HG03025 (cell line): ENCODE measurements at regions not wholly inside any gene's neighbourhood (a gene's known extent, or its start where the extent isn't known, plus 50 kb on each side); places are given as distances from the start of the nearest gene placed in this dataset.

ENCODE experiments used
- ATAC-seq: cut with Tn5 transposase; IDR thresholded peaks from one replicate; pipeline ENCODE4 v1.9.1; 2021; ENCODE audit warnings: mild to moderate bottlenecking, moderate library complexity; ENCODE audit not compliant: unreplicated experiment, low FRiP score

GRCh38 chr6:138004430-138005287, 102.6 kb downstream of the PERP start:
- no peak for ATAC-seq

- ATAC-seq = peak; percentile 51
Observed at GRCh38 chr6:138005846-138006245, 101.4 kb downstream of the PERP start.

- no peak for ATAC-seq
Observed at GRCh38 chr6:138007014-138007472, 100.2 kb downstream of the PERP start.

GRCh38 chr6:138008791-138009190, 98.4 kb downstream of the PERP start:
- ATAC-seq = no peak

- no peak for ATAC-seq
Observed at GRCh38 chr6:138011413-138011812, 95.8 kb downstream of the PERP start.

- no peak for ATAC-seq
Observed at GRCh38 chr6:138012682-138013081, 94.5 kb downstream of the PERP start.

GRCh38 chr6:138013959-138014358, 93.3 kb downstream of the PERP start:
- ATAC-seq = no peak

GRCh38 chr6:138017166-138017757, 90.0 kb downstream of the PERP start:
- ATAC-seq = no peak

GRCh38 chr6:138018297-138018696, 88.9 kb downstream of the PERP start:
- no peak for ATAC-seq

GRCh38 chr6:138025528-138025978, 81.7 kb downstream of the PERP start:
- no peak for ATAC-seq

- no peak for ATAC-seq
Observed at GRCh38 chr6:138026342-138026741, 80.9 kb downstream of the PERP start.

GRCh38 chr6:138028893-138029292, 78.3 kb downstream of the PERP start:
- ATAC-seq = no peak

GRCh38 chr6:138030872-138031271, 76.3 kb downstream of the PERP start:
- ATAC-seq = no peak

- ATAC-seq = no peak
Observed at GRCh38 chr6:138031417-138031816, 75.8 kb downstream of the PERP start.

GRCh38 chr6:138031850-138032249, 75.4 kb downstream of the PERP start:
- no peak for ATAC-seq

GRCh38 chr6:138032571-138032970, 74.6 kb downstream of the PERP start:
- ATAC-seq = no peak

GRCh38 chr6:138034229-138034628, 73.0 kb downstream of the PERP start:
- ATAC-seq = no peak

- no peak for ATAC-seq
Observed at GRCh38 chr6:138035070-138035469, 72.1 kb downstream of the PERP start.

GRCh38 chr6:138036111-138036510, 71.1 kb downstream of the PERP start:
- no peak for ATAC-seq

- ATAC-seq = no peak
Observed at GRCh38 chr6:138037009-138037504, 70.2 kb downstream of the PERP start.

- no peak for ATAC-seq
Observed at GRCh38 chr6:138038142-138038870, 68.9 kb downstream of the PERP start.
